HepG2 (cell line): ENCODE measurements at regions not wholly inside any gene's neighbourhood (a gene's known extent, or its start where the extent isn't known, plus 50 kb on each side); places are given as distances from the start of the nearest gene placed in this dataset.

Source experiments
- ATAC-seq: fragments of 200-7000 bp; cut with Tn5 transposase; 3 replicates; pipeline ENCODE4 v1.9.1; 2020; ENCODE audit warnings: mild to moderate bottlenecking, moderate library complexity
- BruUV-seq: library from RNA; stranded (reverse); fragments of 400-500 nt; replicated peaks from 2 replicates; lab custom pipeline; 2021; lab: Mats Ljungman, UMichigan
- CTCF ChIA-PET: fragments of 300-600 bp; formaldehyde crosslinking; extraction: SDS; loops from one replicate; lab custom pipeline; 2021; ENCODE audit warnings: low total read pairs, inconsistent platforms, low intra/inter-chr PET ratio; lab: Yijun Ruan, JAX
- POLR2A ChIA-PET: fragments of 350-600 bp; sonication (Branson Sonifier 250); formaldehyde crosslinking; loops from one replicate; lab custom pipeline; 2020; ENCODE audit warnings: antibody characterized with exemption, inconsistent platforms; lab: Yijun Ruan, JAX
- DNase-seq: peaks from one replicate; pipeline ENCODE4 v3.0.0-alpha.2; 2015; ENCODE audit warnings: low spot score
- FAIRE-seq: peaks from 3 replicates; lab custom pipeline; 2011; peaks lifted over from hg19 to GRCh38; lab: Jason Lieb, UNC
- H2AFZ ChIP-seq: one replicate; pipeline ENCODE4 v1.6.1; 2011; ENCODE audit warnings: low read length, inconsistent platforms
- H3K27ac ChIP-seq: fragments of 300-600 bp; 3 replicates; pipeline ENCODE4 v1.8.0; 2011; ENCODE audit warnings: mixed run types, mild to moderate bottlenecking, mixed read lengths, low read length, inconsistent platforms; ENCODE audit not compliant: insufficient read depth; ENCODE audit errors: extremely low read length
- H3K27me3 ChIP-seq, 2 experiments: fragments of 200-600 bp in 1 of 2; 2 replicates in 1 of 2; 3 replicates in 1 of 2; pipeline versions ENCODE4 v1.6.0 to v1.8.0; 2011; ENCODE audit warnings: low read length in 2 of 2, mild to moderate bottlenecking in 2 of 2, moderate library complexity in 2 of 2, inconsistent platforms in 1 of 2; ENCODE audit not compliant: insufficient read depth in 2 of 2, control insufficient read depth in 1 of 2
- H3K36me3 ChIP-seq, 2 experiments: fragments of 200-600 bp in 1 of 2; replicated peaks in 1 of 2; 2 replicates in 1 of 2; 3 replicates in 1 of 2; pipeline versions ENCODE4 v1.5.1 to v1.8.0; 2011; ENCODE audit warnings: low read length in 2 of 2, inconsistent platforms in 1 of 2; ENCODE audit not compliant: insufficient read depth in 2 of 2, control insufficient read depth in 1 of 2
- H3K4me1 ChIP-seq: 2 replicates; pipeline ENCODE4 v1.5.1; 2012; ENCODE audit warnings: low read length, inconsistent platforms; ENCODE audit not compliant: insufficient read depth
- H3K4me2 ChIP-seq: 2 replicates; pipeline ENCODE4 v1.6.0; 2011; ENCODE audit warnings: low read depth, low read length, inconsistent platforms
- H3K4me3 ChIP-seq, 3 experiments: fragments of 200-600 bp in 1 of 3; sonication (generic), shearing (Covaris generic) in 1 of 3; replicated peaks in 1 of 3; 2 replicates each; pipeline ENCODE4 v1.5.1; 2011 to 2016; ENCODE audit warnings: low read length in 3 of 3, inconsistent platforms in 2 of 3, low read depth in 2 of 3, mild to moderate bottlenecking in 2 of 3, control low read depth in 1 of 3, mixed read lengths in 1 of 3; ENCODE audit not compliant: insufficient read depth in 1 of 3
- H3K79me2 ChIP-seq: one replicate; pipeline ENCODE4 v1.6.1; 2011; ENCODE audit warnings: low read length, inconsistent platforms; ENCODE audit not compliant: insufficient read depth
- H3K9ac ChIP-seq: 2 replicates; pipeline ENCODE4 v1.6.0; 2011; ENCODE audit warnings: mild to moderate bottlenecking, low read depth, low read length, inconsistent platforms; ENCODE audit not compliant: insufficient read depth
- H3K9me3 ChIP-seq: 2 replicates; pipeline ENCODE4 v1.5.1; 2012; ENCODE audit warnings: mild to moderate bottlenecking, low read length
- H4K20me1 ChIP-seq: 2 replicates; pipeline ENCODE4 v1.6.0; 2011; ENCODE audit warnings: inconsistent platforms, mild to moderate bottlenecking, low read length, moderate library complexity; ENCODE audit not compliant: insufficient read depth
- FOSL2 ChIP-seq: sonication (generic); formaldehyde crosslinking; IDR thresholded peaks from 2 replicates; pipeline ENCODE4 v1.4.0; 2020; ENCODE audit warnings: missing genetic modification reagents
- WGBS: methylation state at CpG from one replicate; pipeline ENCODE4 v1.1.6; 2017; ENCODE audit warnings: low lambda C conversion rate; 5-methylcytosine and 5-hydroxymethylcytosine counted together
- in situ Hi-C: cut with HindIII; loops from 2 replicates; pipeline ENCODE4 v1.10.0; 2017; ENCODE audit warnings: low pct_unique_long_range_greater_than_20kb; ENCODE audit not compliant: extremely low pct_ligation_motif_present
- intact Hi-C: fragments of 100-400 bp; cut with micrococcal nuclease; formaldehyde crosslinking; loops from one replicate; pipeline ENCODE4 v1.10.0; 2022; ENCODE audit not compliant: unreplicated experiment
- TF ChIP-seq, protein P1 (sequence below): sonication (generic); formaldehyde crosslinking; IDR thresholded peaks from 2 replicates; pipeline ENCODE4 v1.4.0; 2020; ENCODE audit warnings: missing genetic modification reagents
- TF ChIP-seq, protein P2 (sequence below): sonication (generic); formaldehyde crosslinking; IDR thresholded peaks from 2 replicates; pipeline ENCODE4 v1.4.0; 2020; ENCODE audit warnings: low read depth, missing genetic modification reagents

DNA sequence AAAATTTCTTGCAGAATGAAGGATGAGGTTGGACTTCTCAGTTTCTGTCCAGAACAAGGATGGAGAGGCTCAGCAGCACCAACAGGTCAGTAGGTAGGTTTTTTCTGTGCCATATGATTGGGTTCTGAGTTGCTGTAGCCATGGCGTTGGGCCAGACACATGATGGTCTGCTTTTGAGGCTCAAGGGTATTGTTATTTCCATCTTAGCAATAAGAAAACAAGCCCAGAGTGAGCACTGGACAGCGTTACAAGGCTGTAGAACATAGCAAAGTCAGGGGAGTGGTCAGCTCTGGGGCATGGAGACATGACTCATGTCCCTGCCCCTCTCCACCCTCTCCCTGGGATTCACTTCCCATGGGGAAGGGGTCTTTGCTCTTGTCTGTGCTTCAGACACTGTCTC, 137.6 kb upstream of the TOPAZ1 start (continued):
- TF ChIP-seq, protein P1, sequence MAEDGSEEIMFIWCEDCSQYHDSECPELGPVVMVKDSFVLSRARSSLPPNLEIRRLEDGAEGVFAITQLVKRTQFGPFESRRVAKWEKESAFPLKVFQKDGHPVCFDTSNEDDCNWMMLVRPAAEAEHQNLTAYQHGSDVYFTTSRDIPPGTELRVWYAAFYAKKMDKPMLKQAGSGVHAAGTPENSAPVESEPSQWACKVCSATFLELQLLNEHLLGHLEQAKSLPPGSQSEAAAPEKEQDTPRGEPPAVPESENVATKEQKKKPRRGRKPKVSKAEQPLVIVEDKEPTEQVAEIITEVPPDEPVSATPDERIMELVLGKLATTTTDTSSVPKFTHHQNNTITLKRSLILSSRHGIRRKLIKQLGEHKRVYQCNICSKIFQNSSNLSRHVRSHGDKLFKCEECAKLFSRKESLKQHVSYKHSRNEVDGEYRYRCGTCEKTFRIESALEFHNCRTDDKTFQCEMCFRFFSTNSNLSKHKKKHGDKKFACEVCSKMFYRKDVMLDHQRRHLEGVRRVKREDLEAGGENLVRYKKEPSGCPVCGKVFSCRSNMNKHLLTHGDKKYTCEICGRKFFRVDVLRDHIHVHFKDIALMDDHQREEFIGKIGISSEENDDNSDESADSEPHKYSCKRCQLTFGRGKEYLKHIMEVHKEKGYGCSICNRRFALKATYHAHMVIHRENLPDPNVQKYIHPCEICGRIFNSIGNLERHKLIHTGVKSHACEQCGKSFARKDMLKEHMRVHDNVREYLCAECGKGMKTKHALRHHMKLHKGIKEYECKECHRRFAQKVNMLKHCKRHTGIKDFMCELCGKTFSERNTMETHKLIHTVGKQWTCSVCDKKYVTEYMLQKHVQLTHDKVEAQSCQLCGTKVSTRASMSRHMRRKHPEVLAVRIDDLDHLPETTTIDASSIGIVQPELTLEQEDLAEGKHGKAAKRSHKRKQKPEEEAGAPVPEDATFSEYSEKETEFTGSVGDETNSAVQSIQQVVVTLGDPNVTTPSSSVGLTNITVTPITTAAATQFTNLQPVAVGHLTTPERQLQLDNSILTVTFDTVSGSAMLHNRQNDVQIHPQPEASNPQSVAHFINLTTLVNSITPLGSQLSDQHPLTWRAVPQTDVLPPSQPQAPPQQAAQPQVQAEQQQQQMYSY (CRISPR knock-in tag) = no peak

GRCh38 chr3:44104668-44105321, 136.9 kb upstream of the TOPAZ1 start:
- no peaks in the 10 kb centered on the region for H3K36me3 ChIP-seq
- no peaks in the 10 kb centered on the region for H3K4me1 ChIP-seq
- H3K79me2 ChIP-seq = no peaks in the 10 kb centered on the region
- H2AFZ ChIP-seq = no peak overlapping the region
- 11% methylated on average over 4 of the region's 4 CpGs for WGBS
- BruUV-seq = no TSS peak
- no peak overlapping the region for H3K9ac ChIP-seq
- peak; percentile 69 for TF ChIP-seq FOSL2
- TF ChIP-seq, protein P2, sequence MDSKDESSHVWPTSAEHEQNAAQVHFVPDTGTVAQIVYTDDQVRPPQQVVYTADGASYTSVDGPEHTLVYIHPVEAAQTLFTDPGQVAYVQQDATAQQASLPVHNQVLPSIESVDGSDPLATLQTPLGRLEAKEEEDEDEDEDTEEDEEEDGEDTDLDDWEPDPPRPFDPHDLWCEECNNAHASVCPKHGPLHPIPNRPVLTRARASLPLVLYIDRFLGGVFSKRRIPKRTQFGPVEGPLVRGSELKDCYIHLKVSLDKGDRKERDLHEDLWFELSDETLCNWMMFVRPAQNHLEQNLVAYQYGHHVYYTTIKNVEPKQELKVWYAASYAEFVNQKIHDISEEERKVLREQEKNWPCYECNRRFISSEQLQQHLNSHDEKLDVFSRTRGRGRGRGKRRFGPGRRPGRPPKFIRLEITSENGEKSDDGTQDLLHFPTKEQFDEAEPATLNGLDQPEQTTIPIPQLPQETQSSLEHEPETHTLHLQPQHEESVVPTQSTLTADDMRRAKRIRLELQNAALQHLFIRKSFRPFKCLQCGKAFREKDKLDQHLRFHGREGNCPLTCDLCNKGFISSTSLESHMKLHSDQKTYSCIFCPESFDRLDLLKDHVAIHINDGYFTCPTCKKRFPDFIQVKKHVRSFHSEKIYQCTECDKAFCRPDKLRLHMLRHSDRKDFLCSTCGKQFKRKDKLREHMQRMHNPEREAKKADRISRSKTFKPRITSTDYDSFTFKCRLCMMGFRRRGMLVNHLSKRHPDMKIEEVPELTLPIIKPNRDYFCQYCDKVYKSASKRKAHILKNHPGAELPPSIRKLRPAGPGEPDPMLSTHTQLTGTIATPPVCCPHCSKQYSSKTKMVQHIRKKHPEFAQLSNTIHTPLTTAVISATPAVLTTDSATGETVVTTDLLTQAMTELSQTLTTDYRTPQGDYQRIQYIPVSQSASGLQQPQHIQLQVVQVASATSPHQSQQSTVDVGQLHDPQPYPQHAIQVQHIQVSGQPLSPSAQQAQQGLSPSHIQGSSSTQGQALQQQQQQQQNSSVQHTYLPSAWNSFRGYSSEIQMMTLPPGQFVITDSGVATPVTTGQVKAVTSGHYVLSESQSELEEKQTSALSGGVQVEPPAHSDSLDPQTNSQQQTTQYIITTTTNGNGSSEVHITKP (CRISPR knock-in tag) = no peak
- in situ Hi-C loops = no loop called here
- no peak overlapping the region for H3K4me3 ChIP-seq
- CTCF ChIA-PET = no interaction called here
- intact Hi-C loops = no loop called here
- ATAC-seq (peak; percentile 52; the same call in 1 of the 3 replicates), DNase-seq (no peak), FAIRE-seq (no peak)
- H4K20me1 ChIP-seq = no peaks in the 10 kb centered on the region
- no peak overlapping the region for H3K4me2 ChIP-seq
- POLR2A ChIA-PET = no interaction called here
- H3K9me3 ChIP-seq = no peaks in the 10 kb centered on the region
- peaks cover 2 to 9% of the 10 kb centered on the region in 2 experiments; a peak in 2 of 5 replicates for H3K27me3 ChIP-seq
- H3K27ac ChIP-seq = no peak overlapping the region
